AML-193 (cell line): ENCODE measurements at regions not wholly inside any gene's neighbourhood (a gene's known extent, or its start where the extent isn't known, plus 50 kb on each side); places are given as distances from the start of the nearest gene placed in this dataset.
A peak's percentile ranks its signal among the peaks of the same experiment; 100 is the strongest.
"Not testable (repeated sequence)": the region's sequence is repeated elsewhere in the genome, so short reads cannot be mapped to it uniquely, and the experiment has no call there.

Experiments used
- DNase-seq, 2 experiments: peaks; one replicate each; lab custom pipeline; 2025; lab: John Stamatoyannopoulos, UW

GRCh38 chr18:34280000-34280399 lies 55.3 kb upstream of the NOL4 start:
- DNase-seq = no peak

DNA sequence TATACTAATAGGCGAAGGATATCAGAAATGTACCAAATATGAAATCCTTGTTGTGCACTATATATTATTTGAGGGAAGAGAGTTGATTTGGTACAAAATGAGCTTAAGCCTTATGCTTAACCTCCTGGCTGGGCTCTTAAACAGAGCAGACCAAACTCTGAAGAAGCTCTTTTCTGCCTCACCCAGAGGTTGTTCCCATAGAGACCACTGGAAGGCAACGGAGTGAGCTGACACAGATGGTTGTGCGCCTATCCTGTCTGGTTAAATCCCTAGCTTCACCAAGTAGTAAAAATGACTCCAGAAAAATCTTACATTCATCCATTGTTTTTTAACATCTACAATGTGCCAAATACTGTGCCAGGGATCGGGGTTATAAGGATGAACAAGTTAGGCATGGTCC lies 55.9 kb upstream of the NOL4 start:
- DNase-seq = no peak

DNA sequence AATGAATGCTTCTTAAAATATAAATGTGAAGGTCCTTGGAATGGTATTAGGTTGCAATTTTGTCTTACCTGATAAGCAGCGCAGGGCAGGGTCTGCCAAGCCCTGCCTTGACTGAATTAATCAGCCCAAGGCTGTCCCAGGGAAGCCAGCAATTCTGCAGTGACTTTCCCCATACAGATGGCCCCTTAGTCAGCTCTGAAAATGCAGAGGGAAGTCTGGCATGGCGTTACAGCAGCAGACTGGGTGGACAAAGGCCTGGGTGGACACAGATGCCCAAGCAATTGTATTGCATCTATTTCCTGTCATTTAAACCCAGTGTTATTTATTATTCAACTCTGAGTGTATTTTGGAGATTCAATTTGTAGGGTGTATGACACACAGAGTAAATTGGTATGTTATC lies 56.6 kb upstream of the NOL4 start:
- DNase-seq = no peak

DNA sequence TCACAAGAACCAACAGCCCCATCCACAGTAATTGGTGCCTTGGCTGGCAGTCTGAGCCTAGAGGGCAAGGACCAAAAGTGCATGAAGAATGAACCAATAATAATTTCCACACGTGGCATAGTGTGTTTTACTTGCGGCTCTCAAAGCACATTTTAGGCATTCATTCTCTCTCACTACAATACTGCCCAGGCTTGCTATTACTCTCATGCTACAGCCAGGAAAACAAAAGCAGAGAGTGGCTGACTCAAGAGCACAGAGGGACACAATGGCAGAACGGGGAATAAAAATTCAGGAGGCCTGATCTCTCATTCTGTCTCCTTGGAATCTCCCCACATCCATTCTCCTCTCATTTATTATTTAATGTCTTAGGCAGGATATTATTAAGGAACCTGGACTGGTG lies 57.0 kb upstream of the NOL4 start:
- no peak for DNase-seq

DNA sequence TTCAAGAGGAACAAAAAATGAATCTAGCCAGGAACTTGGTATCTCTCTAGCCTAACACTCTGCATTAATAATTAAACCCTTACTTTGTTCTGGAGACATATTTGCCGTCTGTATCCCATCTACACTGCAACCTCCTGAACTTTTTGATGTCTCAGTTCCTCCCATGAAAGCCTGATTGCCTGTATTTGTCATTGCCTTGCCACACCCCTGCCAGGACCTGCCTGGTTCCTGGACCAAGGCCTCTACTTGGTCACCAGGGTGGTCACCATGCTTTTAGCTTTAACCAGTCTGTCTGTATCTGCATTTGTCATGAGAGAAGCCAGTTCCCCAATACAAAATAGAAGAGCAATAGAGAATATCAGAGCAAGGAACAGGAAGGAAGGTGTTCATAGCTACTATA lies 58.8 kb upstream of the NOL4 start:
- no peak for DNase-seq

DNA sequence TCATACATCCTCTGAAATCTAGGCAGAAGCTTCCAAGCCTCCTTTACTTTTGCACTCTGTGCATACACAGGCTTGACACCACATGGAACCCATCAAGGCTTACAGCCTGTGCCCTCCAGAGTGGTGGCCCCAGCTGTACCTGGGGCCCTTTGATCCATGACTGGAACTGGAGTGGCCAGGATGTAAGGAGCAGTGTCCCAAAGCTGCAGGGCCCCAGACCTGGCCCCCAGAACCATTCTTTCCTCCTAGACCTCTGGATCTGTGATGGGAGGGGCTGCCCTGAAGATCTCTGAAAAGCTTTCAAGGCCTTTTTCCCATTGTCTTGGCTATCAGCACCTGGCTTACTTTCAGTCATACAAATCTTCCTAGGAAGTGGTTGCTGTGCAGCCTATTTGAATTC lies 63.1 kb upstream of the NOL4 start:
- no peak for DNase-seq

DNA sequence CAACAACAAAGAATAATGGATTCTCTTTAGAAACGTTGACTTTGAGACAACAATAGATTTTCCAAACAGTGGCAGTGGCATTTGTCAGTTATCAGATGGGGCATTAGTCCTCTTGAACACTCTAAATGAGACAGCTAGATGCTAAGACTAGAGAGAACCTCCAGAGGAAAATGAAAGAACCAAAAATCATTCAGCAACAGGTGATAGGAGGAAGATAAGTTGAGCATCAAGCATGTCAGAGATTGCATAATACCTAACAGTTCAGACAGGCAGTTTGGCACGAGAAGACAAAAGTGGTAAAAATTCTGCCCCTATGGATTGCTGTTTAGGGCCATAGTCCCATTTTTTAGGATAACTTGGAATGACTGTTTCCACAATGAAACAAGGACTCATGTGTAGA lies 67.9 kb upstream of the NOL4 start:
- no peak for DNase-seq

GRCh38 chr18:34297287-34297686 lies 72.6 kb upstream of the NOL4 start:
- DNase-seq = no peak

GRCh38 chr18:34299828-34300227 lies 75.1 kb upstream of the NOL4 start:
- no peak for DNase-seq

- no peak for DNase-seq
These were observed 86.8 kb upstream of the NOL4 start for GRCh38 chr18:34311468-34311867.

- DNase-seq = no peak
These were observed 90.1 kb upstream of the NOL4 start for GRCh38 chr18:34314847-34315246.

DNA sequence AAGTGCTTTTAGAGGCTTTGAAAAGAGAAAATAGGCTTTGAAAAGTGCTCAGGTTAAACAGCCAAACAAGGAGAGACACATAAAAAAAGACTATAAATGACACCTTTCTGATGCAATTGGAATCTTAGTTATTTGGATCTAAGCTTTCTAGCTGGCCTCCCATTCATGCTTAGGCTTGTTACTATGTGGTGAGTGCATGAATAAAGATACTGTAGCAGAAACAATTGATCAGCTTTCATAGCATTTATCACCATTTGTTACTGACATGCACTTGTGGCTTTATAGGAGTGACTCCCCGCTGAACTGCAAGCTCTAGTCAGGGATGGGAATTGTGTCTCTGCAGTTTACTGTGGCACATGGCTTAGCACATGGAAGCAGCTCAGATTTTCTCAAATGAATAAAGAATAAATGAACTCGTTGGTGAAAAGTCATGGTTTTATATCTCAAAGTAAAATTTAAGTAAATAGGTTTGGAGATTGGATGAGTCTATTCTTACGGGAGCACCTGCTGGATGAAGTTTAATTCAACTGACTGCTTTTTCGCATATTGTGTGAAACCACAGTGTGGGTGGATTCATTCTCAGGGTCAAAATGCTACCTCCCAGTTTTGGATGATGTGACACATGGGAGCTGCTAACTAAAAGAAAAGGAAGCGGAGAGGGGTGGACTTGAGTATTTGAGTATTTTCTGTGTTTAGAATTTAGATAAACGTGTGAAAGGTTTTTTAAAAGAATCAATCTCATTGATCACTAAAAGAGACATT lies 91.1 kb upstream of the NOL4 start:
- no peak for DNase-seq

DNA sequence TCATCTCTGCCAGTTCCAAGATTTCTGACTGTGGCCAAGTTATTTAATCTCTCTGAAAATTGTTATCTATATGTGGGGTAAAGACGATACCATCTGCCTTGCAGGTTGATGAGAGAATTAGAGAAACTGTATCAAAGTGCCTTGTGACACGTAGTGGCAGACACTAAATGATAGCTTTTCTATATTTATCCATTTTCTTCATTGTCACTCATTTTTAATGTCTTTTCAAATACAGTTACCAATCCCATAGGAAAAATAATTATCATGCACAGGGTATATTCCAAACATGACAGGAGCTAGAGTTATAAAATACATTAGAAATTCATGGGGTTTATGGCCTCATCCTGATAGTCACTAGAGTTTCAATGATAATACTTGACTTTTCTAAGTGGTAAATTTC lies 95.6 kb upstream of the NOL4 start:
- no peak for DNase-seq

DNA sequence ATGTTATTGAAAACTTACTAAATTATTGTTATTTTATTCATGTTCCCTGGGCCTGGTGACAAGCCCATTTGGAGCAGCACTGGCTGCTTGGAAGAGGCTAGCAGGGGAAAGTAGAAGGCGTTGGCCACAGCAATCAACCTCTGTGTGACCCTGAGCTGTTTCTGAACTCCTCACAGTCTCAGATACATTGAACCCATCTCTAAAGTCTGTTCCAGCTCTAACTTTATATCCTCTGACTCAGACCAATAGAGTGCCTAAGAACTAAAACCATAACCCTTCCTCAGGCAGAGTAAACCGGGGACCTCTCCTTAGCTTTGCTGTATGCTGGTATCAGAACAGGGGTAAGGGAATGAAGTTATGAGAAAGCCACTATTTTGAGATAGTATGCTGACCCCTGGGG lies 96.4 kb upstream of the NOL4 start:
- DNase-seq = no peak

GRCh38 chr18:34322365-34323289 lies 97.9 kb upstream of the NOL4 start:
- peak in 1 of 2 experiments; percentile 16 for DNase-seq

DNA sequence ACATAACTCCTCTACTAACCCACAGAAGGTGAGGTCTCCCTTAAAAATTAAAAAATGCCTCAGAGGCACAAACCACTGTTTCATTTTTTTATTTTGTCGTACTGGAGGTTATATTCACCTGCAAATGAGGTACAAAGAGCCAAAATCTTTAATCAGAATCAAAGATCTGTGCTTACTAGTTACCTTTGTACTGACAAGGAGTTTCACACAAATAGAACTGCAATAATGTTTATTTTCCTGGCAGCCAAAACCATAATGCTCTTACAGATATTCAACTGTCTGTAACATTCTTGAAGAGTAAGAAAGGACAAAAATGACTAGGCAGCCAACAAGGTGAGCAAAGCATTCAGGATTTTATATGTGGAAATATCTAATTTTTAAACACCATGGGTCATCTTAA lies 105.1 kb upstream of the NOL4 start:
- DNase-seq = no peak

GRCh38 chr18:34330308-34330707 lies 105.6 kb upstream of the NOL4 start:
- DNase-seq = no peak

GRCh38 chr18:34330907-34331306 lies 106.2 kb upstream of the NOL4 start:
- not testable (repeated sequence) for DNase-seq

DNA sequence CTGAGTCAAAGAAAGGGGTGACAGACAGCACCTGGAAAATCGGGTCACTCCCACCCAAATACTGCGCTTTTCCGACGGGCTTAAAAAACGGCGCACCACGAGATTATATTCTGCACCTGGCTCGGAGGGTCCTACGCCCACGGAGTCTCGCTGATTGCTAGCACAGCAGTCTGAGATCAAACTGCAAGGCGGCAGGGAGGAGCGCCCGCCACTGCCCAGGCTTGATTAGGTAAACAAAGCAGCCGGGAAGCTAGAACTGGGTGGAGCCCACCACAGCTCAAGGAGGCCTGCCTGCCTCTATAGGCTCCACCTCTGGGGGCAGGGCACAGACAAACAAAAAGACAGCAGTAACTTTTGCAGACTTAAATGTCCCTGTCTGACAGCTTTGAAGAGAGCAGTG lies 106.6 kb upstream of the NOL4 start:
- DNase-seq = not testable (repeated sequence)

- no peak for DNase-seq
These were observed 114.4 kb upstream of the NOL4 start for GRCh38 chr18:34339155-34339554.

DNA sequence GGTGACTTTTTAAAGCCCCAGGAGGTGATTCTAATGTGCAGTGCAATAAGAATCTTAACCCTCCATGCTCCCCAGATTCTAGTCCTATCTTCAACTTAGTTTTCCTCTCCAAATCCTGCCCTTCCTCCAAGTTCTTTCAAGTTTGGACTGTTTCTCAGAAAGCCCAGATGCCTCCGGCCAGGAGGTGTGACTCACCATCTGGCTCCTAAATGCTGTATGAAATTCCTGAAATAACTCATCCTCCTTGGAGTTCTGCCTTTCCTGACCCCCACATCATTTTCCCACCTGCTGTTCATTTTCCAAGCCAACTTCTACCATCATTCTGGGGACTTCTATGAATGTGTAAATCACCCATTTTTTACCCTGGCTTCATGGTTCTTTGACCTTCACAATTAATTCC lies 118.2 kb upstream of the NOL4 start:
- DNase-seq = no peak

GRCh38 chr18:34345738-34346137 lies 121.0 kb upstream of the NOL4 start:
- no peak for DNase-seq

DNA sequence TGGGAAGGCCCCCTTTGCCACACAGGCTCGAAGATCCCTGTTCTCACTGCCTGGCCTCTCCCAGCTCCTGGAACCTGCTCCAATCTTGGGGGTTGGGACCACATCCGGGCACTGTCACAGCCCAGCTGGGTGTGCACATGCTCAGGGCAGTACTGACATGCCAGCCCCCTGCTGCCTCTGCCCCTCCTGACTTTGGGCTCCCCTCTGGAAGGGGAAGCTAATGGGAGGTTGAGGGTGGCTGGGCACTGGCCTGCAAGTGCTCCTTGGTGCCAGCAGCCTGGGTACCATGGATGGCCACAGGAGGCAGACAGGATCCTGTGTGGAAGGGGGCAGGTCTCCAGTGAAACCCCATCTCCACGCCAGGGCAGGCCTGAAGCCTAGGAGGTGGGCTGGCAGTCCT lies 126.1 kb upstream of the NOL4 start:
- DNase-seq = no peak
